Small intestine (tissue), 7 donors: ENCODE measurements at regions not wholly inside any gene's neighbourhood (a gene's known extent, or its start where the extent isn't known, plus 50 kb on each side); places are given as distances from the start of the nearest gene placed in this dataset.

Source experiments
- DNase-seq, 2 donors: peaks; one replicate each; pipeline versions ENCODE4 v3.0.0 to v3.0.0-alpha.2; 2013
- FAIRE-seq: peaks from 2 replicates; lab custom pipeline; 2012; peaks lifted over from hg19 to GRCh38; lab: Jason Lieb, UNC
- H3K27ac ChIP-seq, 3 donors: one replicate each; pipeline ENCODE4 v1.5.1; 2013; ENCODE audit warnings: low read length in 2 of 3, mild to moderate bottlenecking in 2 of 3, control low read depth in 1 of 3, inconsistent platforms in 1 of 3, low read depth in 1 of 3, moderate library complexity in 1 of 3
- H3K27me3 ChIP-seq, 3 donors: one replicate each; pipeline ENCODE4 v1.6.1; 2013; ENCODE audit warnings: low read length in 3 of 3, inconsistent platforms in 1 of 3; ENCODE audit not compliant: control insufficient read depth in 3 of 3, insufficient read depth in 3 of 3
- H3K36me3 ChIP-seq, 3 donors: one replicate each; pipeline ENCODE4 v1.6.1; 2013; ENCODE audit warnings: low read length in 3 of 3, inconsistent platforms in 1 of 3, low read depth in 1 of 3, mild to moderate bottlenecking in 1 of 3, moderate library complexity in 1 of 3; ENCODE audit not compliant: control insufficient read depth in 3 of 3, insufficient read depth in 2 of 3
- H3K4me1 ChIP-seq, 3 donors: one replicate each; pipeline ENCODE4 v1.6.1; 2013; ENCODE audit warnings: low read length in 2 of 3, inconsistent platforms in 1 of 3, low read depth in 1 of 3, mild to moderate bottlenecking in 1 of 3, moderate library complexity in 1 of 3; ENCODE audit not compliant: control insufficient read depth in 3 of 3, insufficient read depth in 2 of 3
- H3K4me3 ChIP-seq, 3 donors: one replicate each; pipeline ENCODE4 v1.5.1; 2013; ENCODE audit warnings: low read length in 3 of 3, control low read depth in 1 of 3, inconsistent platforms in 1 of 3, low read depth in 1 of 3, mild to moderate bottlenecking in 1 of 3, moderate library complexity in 1 of 3
- H3K9me3 ChIP-seq, 2 donors: one replicate each; pipeline ENCODE4 v1.6.1; 2013; ENCODE audit warnings: low read depth in 1 of 2, low read length in 1 of 2; ENCODE audit not compliant: control insufficient read depth in 2 of 2, insufficient read depth in 1 of 2
- WGBS, 3 donors: extraction: QIAGEN DNeasy Blood & Tissue Kit; methylation state at CpG; one replicate each; pipeline ENCODE4 v1.1.7; 2013; 5-methylcytosine and 5-hydroxymethylcytosine counted together
- donor health status: healthy with polysubstance abuse.
- donor health status: control.
- donor health status: control.
- donor health status: Bipolar disorder and iron deficiency.
- donor health status: healthy.

DNA sequence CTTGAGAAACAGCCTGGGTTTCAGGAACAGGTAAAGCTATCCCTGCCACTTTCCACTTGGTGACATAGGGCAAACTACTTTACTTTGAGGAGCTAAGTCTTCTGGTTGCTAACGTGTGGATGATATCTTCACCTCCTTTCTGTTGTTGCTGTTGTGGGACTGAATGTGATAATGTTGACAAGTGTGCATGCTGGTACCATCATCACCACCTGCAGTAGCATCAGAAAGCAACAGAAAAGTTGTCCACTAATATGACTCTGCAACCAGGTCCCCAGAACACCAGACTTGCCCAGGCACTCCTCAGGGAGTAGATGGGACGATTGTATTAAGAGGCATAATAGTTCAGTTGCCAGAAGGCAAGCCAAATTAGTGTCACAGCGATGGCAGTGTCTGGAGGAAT lies 203.2 kb upstream of the MCTP2 start:
- no peak overlapping the region for H3K4me3 ChIP-seq
- no peaks in the 10 kb centered on the region for H3K36me3 ChIP-seq
- FAIRE-seq (no peak), DNase-seq (no peak)
- WGBS, 3 donors: 71 to 81% (median 73%) methylated on average over 3 of the region's 3 CpGs
- H3K9me3 ChIP-seq: no peaks in the 10 kb centered on the region
- H3K27ac ChIP-seq: no peak overlapping the region
- H3K4me1 ChIP-seq: peaks cover 0 to 11% (median 0%) of the 10 kb centered on the region in 3 donors
- H3K27me3 ChIP-seq: no peaks in the 10 kb centered on the region

DNA sequence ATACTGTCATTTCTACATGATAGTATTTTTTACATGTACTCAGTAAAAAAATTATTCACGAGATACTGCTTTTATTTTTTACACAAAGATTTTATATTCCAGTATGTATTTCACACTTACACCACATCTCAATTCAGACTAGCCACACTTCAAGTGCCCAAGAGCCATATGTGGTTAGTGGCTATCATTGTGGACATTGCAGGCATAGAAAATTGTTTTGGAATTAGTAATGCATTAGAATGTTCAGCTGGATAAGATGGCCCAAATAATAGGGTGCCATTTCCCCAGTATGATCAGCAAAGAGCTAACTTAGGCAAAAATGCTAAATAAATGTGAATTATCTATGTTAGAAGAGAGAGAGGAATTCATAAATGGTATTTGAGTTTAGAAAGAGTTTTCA lies 203.8 kb upstream of the MCTP2 start:
- Histone ChIP-seq H3K9me3 (no peaks in the 10 kb centered on the region), H3K36me3 (no peaks in the 10 kb centered on the region), H3K4me1 (peaks cover 0 to 11% (median 0%) of the 10 kb centered on the region in 3 donors), H3K27me3 (no peaks in the 10 kb centered on the region), H3K27ac (no peak overlapping the region), H3K4me3 (no peak overlapping the region)
- DNase-seq (no peak), FAIRE-seq (no peak)
- 65 to 80% (median 75%) methylated on average over 1 of the region's 1 CpG for WGBS, 3 donors

DNA sequence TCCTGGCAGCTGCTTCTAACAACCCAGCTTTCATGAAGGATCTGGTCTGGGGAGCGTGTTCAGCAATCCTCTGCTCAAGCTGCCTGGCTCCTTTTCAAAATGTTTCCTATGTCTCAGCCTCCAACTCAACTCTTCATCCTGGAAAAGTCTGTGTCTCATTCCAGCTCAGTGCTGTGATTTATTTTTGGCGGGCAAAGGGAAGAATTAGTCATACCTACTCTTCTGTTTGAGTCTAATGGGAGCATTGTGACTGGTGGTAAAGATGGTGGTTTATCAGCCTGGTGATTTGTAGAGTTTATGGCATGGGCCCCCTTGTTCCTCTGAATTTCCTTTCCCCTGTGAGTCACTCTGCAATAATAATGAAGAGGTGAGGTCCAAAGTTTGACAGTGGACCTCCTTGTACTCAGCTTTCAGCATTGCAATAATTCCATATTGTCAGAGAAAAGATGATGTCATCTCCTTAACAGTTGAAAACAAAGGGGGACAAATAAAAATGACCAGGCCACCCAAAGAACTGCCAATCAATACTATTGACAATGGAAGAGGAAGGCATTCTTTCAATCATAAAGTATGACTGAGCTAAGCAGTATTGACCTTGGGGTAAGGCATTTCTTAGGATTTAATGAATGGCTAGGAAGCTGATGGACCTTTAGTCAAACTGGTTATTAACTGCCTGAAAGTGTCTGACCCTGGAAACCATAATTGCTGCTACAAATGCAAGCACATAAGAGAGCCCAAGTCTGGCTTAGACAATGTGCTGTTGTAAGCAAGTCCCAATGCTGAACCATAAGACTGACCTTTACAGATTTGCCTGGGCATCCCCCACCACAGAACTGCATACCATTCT lies 204.7 kb upstream of the MCTP2 start:
- H3K27ac ChIP-seq: peak overlapping the region in 1 of 3 donors; percentile 49
- FAIRE-seq (no peak), DNase-seq (peak in 1 of 2 donors; percentile 90)
- H3K27me3 ChIP-seq: no peaks in the 10 kb centered on the region
- H3K9me3 ChIP-seq: no peaks in the 10 kb centered on the region
- H3K4me3 ChIP-seq: no peak overlapping the region
- peaks cover 0 to 11% (median 0%) of the 10 kb centered on the region in 3 donors for H3K4me1 ChIP-seq
- whole genome bisulfite sequencing, 3 donors: 22 to 37% (median 25%) methylated on average over 2 of the region's 2 CpGs
- H3K36me3 ChIP-seq: no peaks in the 10 kb centered on the region

DNA sequence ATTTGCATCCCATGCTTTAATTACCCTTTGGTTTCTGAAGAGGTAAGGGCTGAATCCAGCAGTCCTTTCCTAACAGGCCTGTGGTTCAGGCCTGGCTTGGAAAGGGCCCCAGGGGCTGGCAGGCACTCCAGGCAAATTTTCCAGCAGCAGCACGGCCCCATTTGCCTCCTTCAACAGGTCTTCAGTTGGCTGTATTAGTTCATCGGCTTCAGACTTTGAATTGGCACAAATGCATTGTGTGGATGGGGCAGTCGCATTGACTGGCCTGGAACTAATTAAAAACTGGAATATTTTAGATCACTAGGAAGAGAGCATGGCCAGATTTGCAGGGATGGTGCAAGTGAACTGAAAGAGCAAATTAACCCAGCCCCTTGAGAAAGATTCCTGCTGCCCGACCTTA lies 207.8 kb upstream of the MCTP2 start:
- no peaks in the 10 kb centered on the region for H3K36me3 ChIP-seq
- no peak overlapping the region for H3K27ac ChIP-seq
- H3K4me1 ChIP-seq: peaks cover 0 to 11% (median 0%) of the 10 kb centered on the region in 3 donors
- no peaks in the 10 kb centered on the region for H3K9me3 ChIP-seq
- H3K4me3 ChIP-seq: no peak overlapping the region
- DNase-seq (no peak), FAIRE-seq (no peak)
- WGBS, 3 donors: 76 to 83% (median 80%) methylated on average over 4 of the region's 4 CpGs
- H3K27me3 ChIP-seq: no peaks in the 10 kb centered on the region

- no peaks in the 10 kb centered on the region for H3K36me3 ChIP-seq
- H3K4me3 ChIP-seq: no peak overlapping the region
- DNase-seq: no peak
- H3K9me3 ChIP-seq: no peaks in the 10 kb centered on the region
- FAIRE-seq: no peak
- peaks cover 0 to 5% (median 0%) of the 10 kb centered on the region in 3 donors for H3K4me1 ChIP-seq
- no peaks in the 10 kb centered on the region for H3K27me3 ChIP-seq
- 73 to 84% (median 79%) methylated on average over 5 of the region's 5 CpGs for WGBS, 3 donors
- no peak overlapping the region for H3K27ac ChIP-seq
These were observed 209.6 kb upstream of the MCTP2 start for GRCh38 chr15:94021621-94022320.

DNA sequence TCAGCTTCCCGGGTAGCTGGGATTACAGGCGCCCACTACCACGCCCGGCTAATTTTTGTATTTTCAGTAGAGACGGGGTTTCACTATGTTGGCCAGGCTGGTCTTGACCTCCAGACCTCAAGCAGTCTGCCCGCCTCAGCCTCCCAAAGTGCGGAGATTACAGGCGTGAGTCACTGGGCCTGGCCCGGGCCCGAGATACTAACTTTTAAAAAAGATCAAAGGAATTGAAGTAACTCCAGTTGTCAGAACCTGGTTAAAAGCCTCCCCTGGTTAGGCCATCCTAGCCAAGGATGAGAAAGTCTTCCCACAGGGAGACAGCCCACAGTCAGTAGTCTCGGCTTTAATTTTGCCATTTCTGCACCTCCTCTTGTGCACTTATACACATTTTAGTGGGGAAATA lies 212.3 kb upstream of the MCTP2 start:
- no peak overlapping the region for H3K4me3 ChIP-seq
- no peaks in the 10 kb centered on the region for H3K4me1 ChIP-seq
- DNase-seq (no peak), FAIRE-seq (no peak)
- 81 to 92% (median 84%) methylated on average over 11 of the region's 11 CpGs for WGBS, 3 donors
- H3K9me3 ChIP-seq: peaks cover 0 to 3% of the 10 kb centered on the region in 2 donors
- H3K27ac ChIP-seq: no peak overlapping the region
- no peaks in the 10 kb centered on the region for H3K36me3 ChIP-seq
- H3K27me3 ChIP-seq: no peaks in the 10 kb centered on the region

GRCh38 chr15:94015324-94015723 lies 216.0 kb upstream of the MCTP2 start:
- Histone ChIP-seq H3K4me3 (no peak overlapping the region), H3K4me1 (no peaks in the 10 kb centered on the region), H3K36me3 (no peaks in the 10 kb centered on the region), H3K27ac (no peak overlapping the region), H3K27me3 (no peaks in the 10 kb centered on the region), H3K9me3 (peaks cover 0 to 3% of the 10 kb centered on the region in 2 donors)
- no peak for FAIRE-seq
- no peak for DNase-seq
- 81 to 86% (median 82%) methylated on average over 5 of the region's 5 CpGs for WGBS, 3 donors

DNA sequence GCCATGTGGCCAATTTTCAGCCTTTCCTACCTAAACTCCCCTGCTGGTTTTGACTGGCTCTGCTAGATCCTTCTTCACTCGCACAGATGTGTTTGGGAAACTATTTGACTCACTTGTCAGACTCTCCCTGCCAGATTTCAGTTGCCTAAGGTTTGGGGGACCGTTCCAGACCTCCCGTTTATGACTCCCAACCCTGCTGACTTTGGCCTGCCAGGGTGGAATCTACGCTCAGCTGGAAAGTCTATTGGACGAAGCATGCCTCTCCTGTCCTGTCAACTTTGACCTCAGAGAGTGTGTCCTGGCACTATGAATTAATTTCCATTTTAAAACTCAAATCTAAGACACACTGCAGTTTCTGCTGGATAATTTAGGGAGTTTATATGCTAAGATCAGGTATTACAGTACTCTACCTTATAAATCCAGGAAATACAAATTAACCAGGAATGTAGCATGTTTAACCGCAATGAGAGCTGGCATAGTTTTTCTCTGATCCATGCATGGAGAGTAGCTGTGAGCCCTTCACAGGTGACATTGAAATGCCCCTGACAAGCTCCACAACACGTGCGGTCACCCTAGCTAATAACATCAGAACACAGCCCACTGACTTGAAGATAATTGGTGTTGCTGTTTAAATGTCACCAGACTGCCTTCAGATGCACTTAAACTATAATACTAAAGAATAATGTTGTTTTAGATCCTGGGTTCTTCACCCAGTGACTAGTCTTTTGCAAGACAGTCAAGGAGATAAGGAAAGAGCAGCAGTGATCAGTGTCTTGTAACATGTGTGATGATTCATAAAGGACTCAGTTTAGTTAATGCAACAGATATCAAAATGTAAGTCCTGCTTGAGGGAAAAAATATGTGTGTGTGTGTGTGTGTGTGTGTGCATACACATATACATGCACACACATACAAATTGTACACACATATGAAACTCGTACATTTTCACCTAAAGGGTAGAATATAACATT lies 223.0 kb upstream of the MCTP2 start:
- 67 to 82% (median 71%) methylated on average over 9 of the region's 9 CpGs for WGBS, 3 donors
- H3K27ac ChIP-seq: no peak overlapping the region
- H3K4me1 ChIP-seq: no peaks in the 10 kb centered on the region
- DNase-seq: no peak
- H3K36me3 ChIP-seq: no peaks in the 10 kb centered on the region
- no peak overlapping the region for H3K4me3 ChIP-seq
- no peaks in the 10 kb centered on the region for H3K9me3 ChIP-seq
- no peak for FAIRE-seq
- no peaks in the 10 kb centered on the region for H3K27me3 ChIP-seq
